ENCODE measurements at regions not wholly inside any gene's neighbourhood (a gene's known extent, or its start where the extent isn't known, plus 50 kb on each side); places are given as distances from the start of the nearest gene placed in this dataset.

- DNase-seq (ENCODE audit: low spot score), result no peak
Measured at GRCh38 chr12:92359581-92360209, 214.0 kb upstream of the BTG1 start.

- no peak for DNase-seq (ENCODE audit: low spot score)
Measured at GRCh38 chr12:92357584-92358261, 212.1 kb upstream of the BTG1 start.

GRCh38 chr12:92356425-92356824 lies 210.8 kb upstream of the BTG1 start:
- DNase-seq (ENCODE audit: low spot score), result no peak

DNA sequence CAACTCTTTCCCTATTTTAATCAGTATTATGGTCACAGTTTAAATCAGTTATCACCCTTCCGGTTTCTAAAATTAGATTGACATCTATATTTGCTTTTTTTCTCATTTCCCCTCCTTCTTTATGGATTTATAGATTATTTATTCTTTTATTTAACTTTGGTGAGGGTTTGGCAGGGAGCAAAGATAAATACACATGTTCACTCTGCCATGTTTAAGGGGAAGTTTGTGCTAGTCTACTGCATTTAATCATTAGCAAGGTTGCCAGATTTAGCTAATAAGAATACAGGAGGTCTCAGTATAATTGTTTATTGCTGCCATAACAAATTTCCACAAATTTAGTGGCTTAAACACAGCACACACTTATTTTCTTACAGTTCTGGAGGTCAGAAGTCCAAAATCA lies 204.0 kb upstream of the BTG1 start:
- DNase-seq (ENCODE audit: low spot score), result no peak

GRCh38 chr12:92342574-92342973 lies 196.9 kb upstream of the BTG1 start:
- no peak for DNase-seq (ENCODE audit: low spot score)

GRCh38 chr12:92341065-92341668 lies 195.5 kb upstream of the BTG1 start:
- DNase-seq (ENCODE audit: low spot score), result no peak

DNA sequence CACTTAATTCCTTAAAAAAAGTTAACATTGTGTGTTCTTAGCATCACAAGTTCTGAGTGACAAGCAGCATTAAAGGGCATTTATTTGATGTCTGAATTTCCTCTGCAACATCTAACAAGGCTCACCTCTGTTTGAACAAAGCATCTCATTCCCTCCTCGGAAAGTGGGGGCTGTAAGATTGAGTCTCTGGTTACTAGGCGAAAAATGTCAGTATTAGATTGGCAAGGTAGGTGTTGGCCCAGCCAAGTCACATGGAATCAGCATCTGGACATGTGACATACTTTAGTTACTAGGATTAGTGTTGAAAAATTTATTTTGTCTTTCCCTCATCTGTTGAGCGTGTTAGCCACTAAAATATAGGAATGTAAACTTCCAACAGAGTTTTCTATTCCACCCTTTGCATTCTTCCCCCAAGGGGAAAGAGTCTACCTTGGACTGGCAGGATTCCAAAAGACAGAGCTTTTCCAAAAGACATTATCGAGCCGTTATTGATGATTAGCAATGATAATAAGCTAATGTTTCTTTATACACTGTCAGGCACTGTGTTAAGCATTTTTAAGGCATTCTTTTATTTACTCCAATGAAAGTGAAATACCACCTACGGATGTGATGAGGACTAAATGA lies 194.9 kb upstream of the BTG1 start:
- peak; percentile 16 for DNase-seq (ENCODE audit: low spot score)

DNA sequence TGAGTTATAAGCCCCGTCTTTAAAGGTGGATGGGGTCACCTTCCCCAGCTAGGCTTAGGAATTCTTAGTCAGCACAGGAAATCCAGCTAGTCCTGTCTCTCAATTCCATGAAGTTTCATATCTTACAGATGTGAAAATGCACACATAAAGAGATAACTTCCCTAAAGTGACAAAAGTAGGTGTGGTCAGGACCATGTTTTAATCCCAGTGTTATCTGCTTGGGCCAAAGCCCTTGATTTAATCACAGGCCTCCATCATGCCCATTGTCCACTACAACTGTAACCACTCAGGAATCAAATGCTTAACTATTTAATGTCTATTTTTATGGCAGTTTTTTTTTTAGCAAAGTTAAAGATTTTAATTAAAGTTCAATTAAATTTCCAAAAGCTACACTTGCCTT lies 194.4 kb upstream of the BTG1 start:
- DNase-seq (ENCODE audit: low spot score), result no peak

- no peak for DNase-seq (ENCODE audit: low spot score)
Measured at GRCh38 chr12:92339198-92339821, 193.7 kb upstream of the BTG1 start.

GRCh38 chr12:92338671-92339070 lies 193.0 kb upstream of the BTG1 start:
- DNase-seq (ENCODE audit: low spot score), result peak; percentile 60

DNA sequence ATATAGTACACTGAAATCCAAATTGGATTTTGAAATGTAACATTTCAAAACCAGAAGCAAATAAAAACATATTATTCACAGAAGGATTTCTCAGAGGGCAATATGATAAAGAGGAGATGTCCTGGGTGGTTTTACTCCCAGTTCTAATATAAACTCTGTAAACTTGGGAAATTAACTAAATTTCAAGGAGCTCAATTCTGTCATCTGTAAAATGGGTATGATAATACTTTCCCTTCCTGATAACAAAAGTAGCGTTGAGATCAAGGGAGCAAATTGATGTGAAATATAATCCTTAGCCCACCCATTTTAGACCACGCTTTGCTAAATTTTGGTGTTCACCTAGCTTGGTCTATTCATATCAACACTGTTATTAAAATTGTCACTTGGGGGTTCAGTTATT lies 192.5 kb upstream of the BTG1 start:
- no peak for DNase-seq (ENCODE audit: low spot score)

DNA sequence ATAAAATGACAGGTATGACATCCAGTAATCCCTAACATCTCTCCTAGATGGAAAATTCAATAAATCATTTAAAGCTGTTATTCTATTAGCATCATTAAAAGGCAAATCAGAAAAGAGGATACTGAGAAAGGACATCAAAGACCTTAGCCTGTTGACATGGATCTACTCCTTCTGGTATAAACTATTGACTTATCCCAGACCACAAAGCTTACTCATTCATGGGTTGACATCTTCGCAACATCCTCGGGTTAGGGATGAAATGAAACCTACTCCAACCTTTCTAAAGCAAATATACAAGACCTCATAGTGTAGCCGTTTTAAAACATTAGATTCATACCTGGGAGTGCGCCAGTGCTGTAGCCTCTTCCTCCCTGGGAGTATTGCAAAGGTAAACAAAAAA lies 191.5 kb upstream of the BTG1 start:
- DNase-seq (ENCODE audit: low spot score), result no peak

DNA sequence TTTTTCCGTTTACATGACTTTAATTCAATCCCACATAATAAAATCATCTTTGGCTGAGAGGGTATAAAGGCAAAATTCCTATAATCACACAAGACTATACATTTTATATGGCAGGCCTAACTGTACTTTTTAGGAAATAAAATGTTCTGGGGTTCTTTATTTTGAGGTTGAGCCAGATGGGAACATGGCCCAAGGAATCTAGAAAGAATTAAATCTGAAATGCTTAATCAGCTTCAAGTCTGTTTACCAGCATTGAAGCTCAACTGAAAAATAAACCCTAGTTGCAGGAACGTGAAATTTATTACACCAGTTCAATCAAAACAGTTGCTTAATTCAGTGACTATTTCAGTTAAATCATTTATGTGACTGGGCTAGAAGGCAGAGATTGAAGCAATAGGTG lies 191.0 kb upstream of the BTG1 start:
- no peak for DNase-seq (ENCODE audit: low spot score)

- DNase-seq (ENCODE audit: low spot score), result no peak
Measured at GRCh38 chr12:92335831-92336230, 190.2 kb upstream of the BTG1 start.

DNA sequence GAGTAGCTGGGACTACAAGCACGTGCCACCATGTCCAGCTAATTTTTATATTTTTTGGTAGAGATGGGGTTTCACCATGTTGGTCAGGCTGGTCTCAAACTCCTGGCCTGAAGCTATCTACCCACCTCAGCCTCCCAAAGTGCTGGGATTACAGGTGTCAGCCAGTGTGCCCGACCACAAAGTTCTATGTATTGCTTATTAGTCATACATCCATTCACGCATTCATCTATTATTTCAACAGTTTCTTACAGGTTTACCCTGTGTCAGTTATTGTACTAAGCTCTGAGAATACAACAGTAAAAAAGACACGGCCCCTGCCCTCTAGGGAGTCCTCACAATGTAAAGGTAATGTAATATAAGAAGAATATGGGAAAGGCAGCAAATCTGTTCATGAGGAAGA lies 188.9 kb upstream of the BTG1 start:
- no peak for DNase-seq (ENCODE audit: low spot score)

DNA sequence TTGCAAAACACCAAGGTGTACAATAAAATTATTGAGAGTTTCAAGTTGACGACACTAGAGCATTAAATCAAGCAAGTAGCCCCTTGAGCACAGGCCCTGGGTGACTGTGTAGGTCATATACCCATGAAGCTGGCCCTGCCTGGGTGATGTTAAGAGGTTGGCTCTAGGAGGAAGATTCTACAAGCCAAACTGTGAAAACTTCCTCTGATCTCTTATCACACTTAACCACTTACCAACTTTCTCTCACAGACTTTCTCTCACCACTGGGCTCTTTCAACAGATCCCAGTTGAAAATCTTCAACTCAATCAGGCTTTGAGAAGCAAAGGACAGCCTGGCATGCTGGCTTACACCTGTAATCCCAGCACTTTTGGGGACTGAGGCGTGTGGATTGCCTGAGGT lies 186.9 kb upstream of the BTG1 start:
- DNase-seq (ENCODE audit: low spot score), result no peak

DNA sequence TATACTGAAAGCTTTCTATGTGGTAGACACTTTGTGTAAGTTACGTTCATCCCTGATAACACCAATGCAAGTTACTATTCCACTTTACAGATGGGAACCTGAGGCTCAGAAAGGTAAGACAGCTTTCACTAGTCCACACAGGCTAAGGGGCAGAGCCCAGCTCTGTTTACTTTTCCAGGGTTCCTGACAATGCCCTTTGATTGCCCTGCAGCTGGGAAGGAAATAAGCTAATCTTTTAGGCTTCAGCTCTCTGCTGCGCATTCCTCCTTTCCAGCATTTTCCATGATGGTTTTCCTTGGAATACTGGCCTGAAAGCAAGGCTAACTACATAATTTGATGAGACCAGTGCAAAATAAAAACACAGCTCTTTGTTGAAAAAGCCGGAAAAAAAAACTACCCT lies 185.7 kb upstream of the BTG1 start:
- no peak for DNase-seq (ENCODE audit: low spot score)

GRCh38 chr12:92330654-92331053 lies 185.0 kb upstream of the BTG1 start:
- DNase-seq (ENCODE audit: low spot score), result no peak

DNA sequence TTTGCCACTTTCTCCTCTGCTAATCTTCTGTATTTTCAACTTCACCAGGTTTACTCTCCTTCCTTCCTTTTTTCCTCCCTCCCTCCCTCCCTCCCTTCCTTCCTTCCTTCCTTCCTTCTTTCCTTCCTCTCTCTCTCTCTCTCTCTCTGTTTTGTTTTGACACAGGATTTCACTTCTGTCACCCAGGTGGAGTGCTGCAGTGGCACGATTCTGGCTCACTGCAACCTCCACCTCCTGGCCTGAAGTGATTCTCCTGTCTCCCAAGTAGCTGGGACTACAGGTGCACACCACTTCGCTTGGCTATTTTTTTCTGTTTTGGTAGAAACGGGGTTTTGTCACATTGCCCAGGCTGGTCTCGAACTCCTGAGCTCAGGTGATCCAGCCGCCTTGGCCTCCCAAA lies 181.2 kb upstream of the BTG1 start:
- no peak for DNase-seq (ENCODE audit: low spot score)

DNA sequence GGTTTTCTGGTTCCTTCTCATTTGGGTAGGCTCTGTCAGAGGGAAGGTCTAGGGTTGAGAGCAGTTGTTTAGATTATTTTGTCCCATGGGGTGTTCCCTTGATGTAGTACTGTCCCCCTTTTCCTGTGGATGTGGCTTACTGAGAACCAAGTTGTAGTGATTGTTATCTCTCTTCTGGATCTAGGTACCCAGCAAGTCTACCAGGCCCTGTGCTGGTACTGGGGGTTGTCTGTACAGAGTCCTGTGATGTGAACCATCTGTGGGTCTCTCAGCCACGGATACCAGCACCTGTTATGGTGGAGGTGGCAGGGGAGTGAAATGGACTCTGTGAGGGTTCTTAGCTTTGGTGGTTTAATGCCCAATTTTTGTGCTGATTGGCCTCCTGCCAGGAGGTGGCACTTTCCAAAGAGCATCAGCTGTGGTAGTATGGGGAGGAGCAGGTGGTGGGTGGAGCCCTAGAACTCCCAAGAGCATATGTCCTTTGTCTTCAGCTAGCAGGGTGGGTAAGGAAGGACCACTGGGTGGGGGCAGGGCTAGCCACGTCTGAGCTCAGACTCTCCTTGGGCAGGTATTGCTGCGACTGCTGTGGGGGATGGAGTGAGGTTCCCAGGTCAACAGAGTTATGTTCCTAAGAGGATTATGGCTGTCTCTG lies 179.3 kb upstream of the BTG1 start:
- DNase-seq (ENCODE audit: low spot score), result no peak

GRCh38 chr12:92312463-92312964 lies 166.9 kb upstream of the BTG1 start:
- no peak for DNase-seq (ENCODE audit: low spot score)

Measured in COLO829 (cell line).